K562 (cell line): ENCODE measurements at regions not wholly inside any gene's neighbourhood (a gene's known extent, or its start where the extent isn't known, plus 50 kb on each side); places are given as distances from the start of the nearest gene placed in this dataset.

ENCODE experiments used
- CHD4 ChIP-seq: fragments of 200-600 bp; sonication (generic); IDR thresholded peaks from 3 replicates; pipeline ENCODE4 v1.6.1; 2012; ENCODE audit warnings: low read depth, mild to moderate bottlenecking, mixed read lengths, low read length, inconsistent platforms; ENCODE audit not compliant: insufficient read depth, insufficient replicate concordance, poor library complexity, severe bottlenecking
- E2F5 ChIP-seq: sonication (generic); formaldehyde crosslinking; IDR thresholded peaks from 2 replicates; pipeline ENCODE4 v1.8.0; 2022; ENCODE audit warnings: mild to moderate bottlenecking, missing genetic modification reagents
- TF ChIP-seq, protein P1 (sequence below): sonication (generic); formaldehyde crosslinking; IDR thresholded peaks from 2 replicates; pipeline ENCODE4 v1.5.0; 2020; ENCODE audit warnings: missing genetic modification reagents
- TF ChIP-seq, protein P2 (sequence below), 3 experiments: IDR thresholded peaks in 2 of 3; conservative IDR thresholded peaks in 1 of 3; 2 replicates each; pipeline ENCODE4 v1.5.1; 2011 to 2012; ENCODE audit warnings: low read length in 3 of 3, mild to moderate bottlenecking in 3 of 3, control low read depth in 2 of 3, improper control_type of control experiment in 1 of 3, inconsistent platforms in 1 of 3, low read depth in 1 of 3, mixed read lengths in 1 of 3, moderate library complexity in 1 of 3; ENCODE audit not compliant: insufficient read depth in 2 of 3
- TF ChIP-seq, protein P3 (sequence below): sonication (generic); formaldehyde crosslinking; IDR thresholded peaks from 2 replicates; pipeline ENCODE4 v1.8.1; 2023; ENCODE audit warnings: mild to moderate bottlenecking, missing genetic modification reagents

DNA sequence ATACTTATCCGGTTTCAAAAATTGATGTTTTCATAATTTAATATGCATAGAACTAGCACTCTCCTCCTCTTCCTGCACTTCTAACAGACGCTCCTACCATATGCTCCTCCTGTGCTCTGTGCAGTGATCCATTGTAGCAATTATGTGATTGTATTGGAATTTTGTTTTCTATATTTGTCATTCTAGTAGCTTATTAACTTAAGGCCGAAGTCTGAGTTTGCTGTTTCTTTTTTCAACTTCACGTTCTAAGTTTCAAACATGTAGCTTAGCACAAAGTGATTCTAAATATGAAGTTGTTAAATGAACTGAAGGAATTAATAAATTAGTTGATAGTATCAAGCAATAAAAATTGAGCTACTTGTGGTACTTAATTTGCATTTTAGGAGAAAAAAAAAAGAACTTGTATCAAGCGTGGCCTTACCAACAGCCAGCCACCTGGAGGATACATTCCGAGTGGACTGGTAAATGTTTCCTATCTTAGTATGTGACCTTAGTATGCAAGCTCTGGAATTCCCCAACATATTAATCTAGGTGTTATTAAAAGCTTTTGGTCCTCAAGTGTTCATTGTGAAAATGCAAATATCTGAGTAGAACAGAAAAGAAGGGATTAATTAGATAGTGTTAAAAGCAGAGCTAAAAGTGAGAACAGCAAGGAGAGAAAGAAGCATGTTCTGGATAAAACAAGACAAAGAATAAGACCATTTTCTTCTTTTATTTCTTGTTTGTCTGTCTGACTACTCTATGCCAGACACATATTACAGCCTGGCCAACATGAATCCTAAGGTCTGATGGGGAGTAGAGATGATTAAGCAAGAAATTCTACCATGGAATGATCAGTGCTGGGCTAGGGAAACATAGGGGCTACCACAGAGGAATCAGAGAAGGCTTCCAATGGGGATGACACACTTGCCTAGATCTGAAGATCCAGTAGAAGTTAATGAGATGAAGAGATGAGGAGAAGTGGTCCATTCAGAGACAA is 290.4 kb upstream of the MON1B start:
- TF ChIP-seq, protein P1, sequence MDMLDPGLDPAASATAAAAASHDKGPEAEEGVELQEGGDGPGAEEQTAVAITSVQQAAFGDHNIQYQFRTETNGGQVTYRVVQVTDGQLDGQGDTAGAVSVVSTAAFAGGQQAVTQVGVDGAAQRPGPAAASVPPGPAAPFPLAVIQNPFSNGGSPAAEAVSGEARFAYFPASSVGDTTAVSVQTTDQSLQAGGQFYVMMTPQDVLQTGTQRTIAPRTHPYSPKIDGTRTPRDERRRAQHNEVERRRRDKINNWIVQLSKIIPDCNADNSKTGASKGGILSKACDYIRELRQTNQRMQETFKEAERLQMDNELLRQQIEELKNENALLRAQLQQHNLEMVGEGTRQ (CRISPR knock-in tag): no peak
- TF ChIP-seq, protein P2, sequence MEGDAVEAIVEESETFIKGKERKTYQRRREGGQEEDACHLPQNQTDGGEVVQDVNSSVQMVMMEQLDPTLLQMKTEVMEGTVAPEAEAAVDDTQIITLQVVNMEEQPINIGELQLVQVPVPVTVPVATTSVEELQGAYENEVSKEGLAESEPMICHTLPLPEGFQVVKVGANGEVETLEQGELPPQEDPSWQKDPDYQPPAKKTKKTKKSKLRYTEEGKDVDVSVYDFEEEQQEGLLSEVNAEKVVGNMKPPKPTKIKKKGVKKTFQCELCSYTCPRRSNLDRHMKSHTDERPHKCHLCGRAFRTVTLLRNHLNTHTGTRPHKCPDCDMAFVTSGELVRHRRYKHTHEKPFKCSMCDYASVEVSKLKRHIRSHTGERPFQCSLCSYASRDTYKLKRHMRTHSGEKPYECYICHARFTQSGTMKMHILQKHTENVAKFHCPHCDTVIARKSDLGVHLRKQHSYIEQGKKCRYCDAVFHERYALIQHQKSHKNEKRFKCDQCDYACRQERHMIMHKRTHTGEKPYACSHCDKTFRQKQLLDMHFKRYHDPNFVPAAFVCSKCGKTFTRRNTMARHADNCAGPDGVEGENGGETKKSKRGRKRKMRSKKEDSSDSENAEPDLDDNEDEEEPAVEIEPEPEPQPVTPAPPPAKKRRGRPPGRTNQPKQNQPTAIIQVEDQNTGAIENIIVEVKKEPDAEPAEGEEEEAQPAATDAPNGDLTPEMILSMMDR (IDR thresholded peaks at IDR 0.05 in 2 of 3, conservative IDR thresholded peaks at IDR 0.05 in 1 of 3; ENCODE audit: insufficient read depth in 2 of 3, low read depth in 1 of 3, low read length in 3 of 3): no peak
- no peak for TF ChIP-seq E2F5 (CRISPR knock-in tag)
- no peak for TF ChIP-seq CHD4
- TF ChIP-seq, protein P3, sequence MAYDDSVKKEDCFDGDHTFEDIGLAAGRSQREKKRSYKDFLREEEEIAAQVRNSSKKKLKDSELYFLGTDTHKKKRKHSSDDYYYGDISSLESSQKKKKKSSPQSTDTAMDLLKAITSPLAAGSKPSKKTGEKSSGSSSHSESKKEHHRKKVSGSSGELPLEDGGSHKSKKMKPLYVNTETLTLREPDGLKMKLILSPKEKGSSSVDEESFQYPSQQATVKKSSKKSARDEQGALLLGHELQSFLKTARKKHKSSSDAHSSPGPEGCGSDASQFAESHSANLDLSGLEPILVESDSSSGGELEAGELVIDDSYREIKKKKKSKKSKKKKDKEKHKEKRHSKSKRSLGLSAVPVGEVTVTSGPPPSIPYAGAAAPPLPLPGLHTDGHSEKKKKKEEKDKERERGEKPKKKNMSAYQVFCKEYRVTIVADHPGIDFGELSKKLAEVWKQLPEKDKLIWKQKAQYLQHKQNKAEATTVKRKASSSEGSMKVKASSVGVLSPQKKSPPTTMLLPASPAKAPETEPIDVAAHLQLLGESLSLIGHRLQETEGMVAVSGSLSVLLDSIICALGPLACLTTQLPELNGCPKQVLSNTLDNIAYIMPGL (CRISPR knock-in tag): no peak
